Activated CD8-positive, alpha-beta memory T cell treated with anti-CD3 and anti-CD28 coated beads, Interleukin-2, amount 50 U/mL, for 4 hours (primary cell): ENCODE measurements at regions not wholly inside any gene's neighbourhood (a gene's known extent, or its start where the extent isn't known, plus 50 kb on each side); places are given as distances from the start of the nearest gene placed in this dataset.
"Not testable (repeated sequence)": the region's sequence is repeated elsewhere in the genome, so short reads cannot be mapped to it uniquely, and the experiment has no call there.

Experiments
- DNase-seq: peaks from one replicate; pipeline ENCODE4 v3.0.0-alpha.2; 2020

DNA sequence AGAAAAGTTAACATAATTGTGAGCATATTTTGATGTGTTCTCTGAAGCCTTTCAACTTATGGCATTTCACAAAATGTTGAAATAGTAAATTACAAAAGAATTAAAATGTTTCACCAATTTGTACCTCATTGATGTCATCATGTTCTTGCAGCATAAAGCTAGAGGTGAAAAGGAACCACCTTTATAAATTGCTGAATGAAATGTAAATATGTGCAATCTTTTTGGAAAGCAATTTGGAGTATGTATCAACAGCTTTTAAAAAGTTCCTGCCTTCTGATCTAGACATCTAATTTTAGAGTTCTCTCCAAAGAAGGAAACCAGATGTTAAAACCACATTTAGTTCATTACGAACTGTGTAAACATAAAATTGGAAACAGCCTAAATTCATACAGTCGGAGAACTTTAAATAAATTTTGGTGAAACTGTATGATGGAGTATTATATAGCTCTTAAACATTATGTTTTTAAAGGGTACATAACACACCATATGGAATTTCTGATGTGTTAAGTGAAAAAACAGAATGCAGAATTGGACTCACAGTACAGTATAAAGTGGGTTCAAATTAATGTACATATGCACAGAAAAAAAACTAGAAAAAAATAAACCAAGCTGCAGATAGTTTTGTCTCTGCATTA is 311.2 kb upstream of the NAALADL2 start:
- no peak for DNase-seq

DNA sequence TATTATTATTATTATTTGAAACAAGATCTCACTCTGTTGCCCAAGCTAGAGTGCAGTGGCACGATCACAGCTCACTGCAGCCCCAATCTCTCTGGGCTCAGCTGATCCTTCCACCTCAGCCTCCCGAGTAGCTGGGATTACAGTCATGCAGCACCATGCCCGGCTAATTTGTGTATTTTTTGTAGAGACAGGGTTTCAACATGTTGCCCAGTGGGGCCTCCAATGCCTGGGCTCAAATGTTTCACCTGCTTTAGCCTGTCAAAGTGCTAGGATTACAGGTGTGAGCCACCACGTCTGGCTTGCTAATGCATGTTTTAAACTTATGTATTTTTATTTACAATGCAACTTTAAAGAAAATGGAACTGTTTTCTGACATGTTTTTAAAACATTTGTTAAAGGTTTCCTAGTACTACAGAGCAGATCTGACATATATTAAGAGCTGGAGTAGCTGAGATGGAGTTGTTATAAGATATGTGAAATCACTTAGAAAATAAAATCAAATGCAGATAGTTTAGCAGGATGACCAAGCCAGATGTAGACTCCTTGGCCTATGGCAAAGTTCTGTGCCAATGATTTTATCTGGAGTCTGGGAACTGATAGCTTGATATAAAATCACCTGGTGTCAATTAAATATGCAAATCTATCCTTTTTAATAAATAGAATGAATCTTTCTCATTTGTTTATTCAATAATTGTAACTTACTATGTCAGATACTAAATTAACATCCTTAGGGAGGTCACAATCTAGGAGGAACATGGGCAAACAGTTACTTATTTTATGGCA is 310.1 kb upstream of the NAALADL2 start:
- DNase-seq = no peak

DNA sequence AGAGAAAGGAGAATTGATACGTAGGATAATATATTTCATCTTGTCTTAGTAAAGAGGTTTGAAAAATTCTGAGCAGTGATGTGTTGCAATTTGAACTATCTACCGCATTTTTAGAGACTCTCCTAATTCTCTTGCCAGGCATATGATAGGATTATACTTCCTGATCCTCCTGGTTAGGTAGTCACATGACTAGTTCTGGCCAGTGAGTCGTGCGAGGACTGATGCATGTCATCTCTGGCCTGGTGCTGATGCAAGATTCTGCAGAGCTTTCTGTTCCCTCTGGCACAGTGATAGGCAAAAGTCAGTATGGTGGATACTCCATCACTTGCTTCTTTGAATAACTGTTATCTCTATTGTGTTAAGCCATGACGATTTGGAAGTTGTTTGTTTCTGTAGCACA is 277.6 kb upstream of the NAALADL2 start:
- no peak for DNase-seq

DNA sequence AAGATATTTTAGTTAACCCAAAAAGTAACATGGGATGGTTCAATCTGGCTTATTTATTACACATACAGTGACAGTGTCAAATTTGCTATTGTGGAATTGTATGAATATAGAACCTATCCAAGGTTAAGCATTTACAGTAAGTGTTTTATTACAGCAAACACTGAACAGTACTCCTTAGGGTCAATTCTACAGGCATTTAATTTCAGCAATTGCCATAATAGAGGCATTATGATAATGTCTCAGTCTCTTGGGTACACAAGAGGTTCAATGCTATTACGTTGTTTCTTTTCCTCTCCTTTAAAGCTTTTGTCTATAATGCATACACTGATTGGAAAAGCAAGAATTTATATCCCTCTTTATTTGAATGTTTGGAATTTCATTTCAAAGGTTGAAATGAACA is 275.7 kb upstream of the NAALADL2 start:
- DNase-seq = no peak

DNA sequence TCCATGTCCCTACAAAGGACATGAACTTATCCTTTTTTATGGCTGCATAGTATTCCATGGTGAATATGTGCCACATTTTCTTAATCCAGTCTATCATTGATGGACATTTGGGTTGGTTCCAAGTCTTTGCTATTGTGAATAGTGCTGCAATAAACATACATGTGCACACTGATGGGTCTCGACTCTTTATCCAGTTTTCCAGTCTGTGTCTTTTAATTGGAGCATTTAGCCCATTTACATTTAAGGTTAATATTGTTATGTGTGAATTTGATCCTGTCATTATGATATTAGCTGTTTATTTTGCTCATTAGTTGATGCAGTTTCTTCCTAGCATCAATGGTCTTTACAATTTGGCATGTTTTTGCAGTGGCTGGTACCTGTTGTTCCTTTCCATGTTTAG is 272.0 kb upstream of the NAALADL2 start:
- not testable (repeated sequence) for DNase-seq

DNA sequence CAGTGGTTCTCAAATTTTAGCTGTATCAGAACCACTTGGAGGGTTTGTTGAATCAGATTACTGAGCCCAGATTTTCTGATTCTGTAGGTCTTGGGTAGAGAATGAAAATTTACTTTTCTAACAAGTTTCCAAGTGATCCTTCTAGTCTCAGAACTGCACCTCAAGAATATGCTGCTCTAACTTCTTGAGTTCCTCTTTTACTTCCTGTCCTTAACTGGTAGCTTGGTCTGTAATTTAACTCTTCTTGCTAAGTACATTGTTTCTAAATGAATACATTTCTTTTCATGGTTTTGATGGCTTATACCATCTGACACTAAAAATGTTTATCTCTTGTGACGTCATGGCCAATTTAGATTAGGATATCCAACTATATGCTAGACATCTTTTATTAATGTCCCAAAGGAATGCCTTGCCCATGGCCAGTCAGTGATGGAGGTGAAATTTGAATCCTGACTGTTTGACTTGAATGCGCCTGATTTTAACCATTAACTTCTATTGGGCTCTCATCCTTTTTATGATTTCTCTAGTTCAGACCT is 262.6 kb upstream of the NAALADL2 start:
- DNase-seq = no peak

DNA sequence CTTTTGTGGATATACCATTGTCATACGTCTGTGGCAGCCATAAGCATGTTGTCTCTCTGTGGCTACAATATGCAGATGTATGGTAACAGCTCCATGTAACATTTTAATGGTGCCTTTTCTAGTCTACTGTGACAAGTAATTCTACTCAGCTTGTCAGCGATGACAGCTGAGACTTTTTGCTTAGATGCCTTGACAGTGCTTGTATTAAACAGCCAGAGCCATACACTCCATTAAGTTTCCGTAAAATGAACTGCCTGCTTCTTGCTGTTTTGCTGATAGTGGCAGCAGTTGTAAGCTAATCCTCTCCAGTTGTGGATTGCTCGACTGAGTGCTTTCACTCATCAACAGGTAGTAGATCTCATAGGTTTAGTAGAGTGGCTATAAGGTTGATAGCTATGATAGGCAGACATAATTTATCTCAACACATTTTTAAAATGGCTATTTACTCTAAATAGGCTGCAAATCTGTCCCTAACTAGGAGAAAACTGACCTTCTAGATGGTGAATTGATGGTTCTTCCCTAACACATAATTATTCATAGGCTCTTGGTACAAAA is 260.2 kb upstream of the NAALADL2 start:
- DNase-seq = no peak

DNA sequence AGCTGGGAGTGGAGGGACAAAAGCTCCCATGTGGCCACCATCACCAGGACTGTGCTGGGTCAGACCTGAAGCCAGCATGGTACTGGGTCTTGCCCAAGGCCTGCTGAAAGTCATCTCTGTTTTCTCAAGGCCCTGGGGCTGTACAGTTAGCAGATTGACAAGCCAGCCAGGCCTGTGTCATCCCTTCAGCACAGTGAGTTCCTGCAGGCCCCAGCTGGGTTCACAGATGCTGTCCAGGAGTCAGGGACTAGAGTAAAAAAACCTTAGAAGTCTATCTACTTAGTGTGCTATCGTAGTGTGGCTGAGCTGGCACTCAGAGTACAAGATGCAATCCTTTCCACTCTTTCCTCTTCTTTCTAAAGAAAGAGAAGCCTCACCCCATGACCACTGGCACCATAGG is 246.0 kb upstream of the NAALADL2 start:
- DNase-seq = no peak

DNA sequence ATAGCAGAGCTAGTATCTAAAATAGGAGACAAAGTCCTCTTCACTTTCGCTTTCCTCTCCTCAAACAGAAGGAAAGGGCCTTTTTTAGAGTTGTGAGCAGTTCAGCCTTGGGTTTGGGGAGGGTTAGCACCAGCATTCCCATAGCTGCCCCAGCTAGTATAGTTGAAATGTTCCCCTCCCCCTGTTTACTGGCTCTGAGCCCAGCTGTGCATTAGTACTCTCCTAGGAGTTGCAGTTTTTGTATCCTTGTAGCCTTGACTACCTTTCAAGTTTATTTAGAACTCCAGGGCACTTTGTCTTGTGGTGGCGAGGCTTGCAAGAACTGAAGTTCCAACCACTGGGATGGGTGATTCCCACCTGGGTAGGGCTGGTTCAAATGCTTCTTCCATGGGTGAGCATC is 245.1 kb upstream of the NAALADL2 start:
- DNase-seq = no peak

DNA sequence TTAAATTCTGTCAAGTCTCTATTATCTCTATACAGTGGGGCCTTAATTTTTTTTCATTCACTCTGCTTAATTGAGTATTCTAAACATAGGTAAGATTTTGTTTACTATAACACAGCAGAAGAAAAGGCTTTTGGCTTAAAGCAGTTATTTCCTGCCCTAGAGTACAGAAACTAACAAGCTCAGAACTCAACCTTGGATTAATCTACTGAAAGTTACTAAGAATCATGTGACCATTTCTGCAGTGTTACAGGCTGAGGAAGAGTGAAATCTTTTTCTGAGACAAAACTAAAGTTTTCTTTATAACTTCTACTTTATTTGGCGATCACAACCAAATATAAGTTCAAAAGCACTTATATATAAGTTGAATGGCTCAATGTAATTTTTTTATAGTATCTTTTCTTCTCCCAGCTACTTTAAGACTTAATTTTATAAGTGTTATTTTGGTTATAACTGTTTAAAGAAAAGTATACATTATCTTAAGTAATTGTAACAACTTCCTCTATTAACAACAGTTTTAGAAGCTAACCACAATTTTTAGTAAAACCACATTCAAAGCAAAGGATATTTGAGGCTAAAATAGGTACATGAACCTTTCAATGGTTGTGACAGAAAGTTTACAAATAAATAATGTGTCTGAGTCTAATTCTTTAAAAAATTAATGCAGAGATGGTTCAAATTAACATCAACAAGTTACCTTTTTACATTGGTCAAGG is 240.6 kb upstream of the NAALADL2 start:
- no peak for DNase-seq

DNA sequence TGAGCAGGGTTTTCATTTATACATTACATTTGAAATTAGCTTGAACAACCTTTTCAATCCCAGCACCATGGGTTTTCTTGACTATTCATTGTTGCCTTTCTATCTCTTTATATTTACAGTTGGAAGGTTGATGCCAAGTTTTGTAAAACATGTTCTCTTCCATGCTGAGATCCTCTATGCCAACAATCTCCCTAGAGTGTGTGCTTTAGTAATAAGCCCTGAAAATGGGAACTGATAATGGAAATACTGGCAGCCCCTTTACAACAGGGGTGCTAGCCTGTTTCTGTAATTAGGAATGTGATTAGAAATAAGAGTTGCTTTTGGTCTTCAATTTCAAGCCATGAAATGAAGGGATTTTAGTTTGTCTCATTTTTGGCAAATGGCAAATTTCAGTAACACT is 239.9 kb upstream of the NAALADL2 start:
- DNase-seq = no peak

DNA sequence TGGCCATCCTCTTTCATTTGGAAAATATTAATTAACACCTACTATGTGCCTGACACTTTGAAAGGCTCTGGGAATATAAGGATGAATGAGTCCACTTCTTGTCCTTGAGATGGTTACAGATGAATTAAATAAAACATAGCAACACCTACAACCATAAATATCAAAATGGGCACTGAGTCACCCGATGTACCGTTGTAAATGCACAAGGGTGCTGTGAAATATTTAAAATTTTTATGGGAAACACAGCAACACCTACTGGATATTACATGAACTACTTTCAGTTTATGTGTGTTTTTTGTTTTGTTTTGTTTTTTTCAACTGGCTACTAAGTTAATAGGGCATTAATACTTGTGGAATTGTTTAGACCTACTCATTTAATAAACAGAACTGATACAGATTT is 239.0 kb upstream of the NAALADL2 start:
- no peak for DNase-seq

DNA sequence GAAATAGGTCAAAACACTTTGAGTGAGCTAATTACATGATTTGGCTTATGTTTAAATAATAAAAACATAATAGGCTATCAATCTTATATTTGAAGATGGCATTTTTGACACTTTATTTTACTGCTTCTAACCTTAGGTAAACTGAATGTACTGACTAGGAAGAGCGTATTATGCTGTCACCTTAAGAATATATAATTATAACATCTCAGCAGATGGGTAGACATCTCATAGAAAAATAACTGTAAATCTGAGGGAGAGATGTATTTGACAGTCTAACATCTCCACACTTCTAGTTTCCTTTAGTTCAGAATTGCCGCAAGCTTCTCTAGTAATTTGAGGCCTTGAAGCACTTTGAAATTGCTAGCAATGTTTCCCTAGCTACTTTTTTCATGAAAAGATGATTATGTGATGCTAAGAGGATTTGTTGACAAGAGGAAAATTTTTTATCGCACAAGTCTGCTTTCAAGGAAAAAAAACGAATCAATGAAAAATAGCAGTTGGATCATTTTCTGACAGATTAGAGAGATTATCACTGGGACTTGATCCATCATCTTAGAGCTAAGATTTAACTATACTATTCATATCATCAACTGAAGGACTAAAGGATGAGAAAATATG is 238.2 kb upstream of the NAALADL2 start:
- no peak for DNase-seq

DNA sequence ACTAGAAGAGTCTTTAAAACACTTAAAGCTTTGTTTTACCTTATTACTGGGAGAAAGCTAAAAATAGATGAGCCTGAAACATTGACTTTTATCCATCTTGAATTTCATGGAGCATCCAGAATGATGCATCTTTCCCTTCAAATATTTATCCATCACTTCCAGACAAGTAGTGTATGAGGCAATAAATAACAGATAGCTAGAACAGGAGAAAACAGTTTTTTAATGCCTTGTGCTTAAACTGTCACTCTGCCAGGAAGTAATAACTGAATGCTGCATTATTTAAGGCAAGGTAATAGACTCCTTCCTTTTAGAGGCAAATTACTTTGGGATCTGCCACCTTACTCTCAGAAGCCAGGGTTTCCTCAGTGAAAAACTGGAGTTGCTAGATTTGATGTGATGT is 225.8 kb upstream of the NAALADL2 start:
- no peak for DNase-seq

DNA sequence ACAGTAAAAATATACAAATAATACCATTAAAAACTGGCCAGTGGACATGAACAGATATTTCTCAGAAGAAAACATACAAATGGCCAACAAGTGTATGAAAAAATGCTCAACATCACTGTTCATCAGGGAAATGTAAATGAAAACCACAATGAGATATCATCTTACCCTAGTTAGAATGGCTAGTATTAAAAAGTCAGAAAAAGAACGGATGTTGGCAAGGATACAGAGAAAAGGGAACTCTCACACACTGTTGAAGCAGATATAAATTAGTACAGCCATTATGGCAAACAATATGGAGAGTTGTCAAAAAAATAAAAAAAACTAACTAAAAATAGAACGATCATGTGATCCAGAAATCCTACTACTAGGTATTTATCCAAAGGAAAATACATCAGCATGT is 222.7 kb upstream of the NAALADL2 start:
- DNase-seq = no peak

DNA sequence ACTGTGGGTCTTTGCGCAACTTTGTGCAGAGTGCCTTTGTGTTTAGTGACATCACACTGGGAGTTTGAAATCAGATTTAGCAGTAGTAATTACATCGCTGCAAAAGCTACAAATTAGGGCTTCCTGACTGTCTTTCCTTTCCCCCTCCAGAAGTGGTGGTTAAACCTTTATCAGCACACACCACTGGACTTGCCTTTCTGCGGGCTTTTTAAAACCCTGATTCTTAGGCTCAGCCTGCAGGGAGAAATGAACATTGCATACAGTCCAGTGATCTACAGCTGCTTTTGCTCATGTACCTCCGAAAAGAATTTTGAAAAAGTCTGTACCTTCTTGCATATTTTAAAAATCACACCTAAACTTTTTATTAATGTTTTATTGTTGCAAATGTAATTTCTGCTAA is 219.7 kb upstream of the NAALADL2 start:
- DNase-seq = no peak

DNA sequence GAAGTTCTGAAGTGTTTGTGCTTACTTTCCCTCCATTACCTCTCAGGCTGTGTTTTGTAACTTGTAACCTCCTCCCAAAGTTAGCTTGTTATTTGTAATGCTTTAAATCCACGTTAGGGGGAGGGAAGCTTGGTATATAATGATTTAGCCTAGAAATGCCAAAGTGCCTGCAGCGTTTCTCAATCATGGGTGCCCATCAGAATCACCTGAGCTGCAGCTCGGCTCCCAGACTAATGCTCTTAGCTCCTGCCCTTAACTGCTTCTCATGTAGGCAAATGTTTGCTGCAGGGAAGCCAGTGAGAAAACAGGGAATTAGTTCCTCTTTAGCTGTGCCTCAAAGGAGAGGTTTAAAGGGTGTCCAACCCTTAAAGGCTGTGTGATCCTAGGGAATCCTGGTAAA is 219.2 kb upstream of the NAALADL2 start:
- DNase-seq = no peak

DNA sequence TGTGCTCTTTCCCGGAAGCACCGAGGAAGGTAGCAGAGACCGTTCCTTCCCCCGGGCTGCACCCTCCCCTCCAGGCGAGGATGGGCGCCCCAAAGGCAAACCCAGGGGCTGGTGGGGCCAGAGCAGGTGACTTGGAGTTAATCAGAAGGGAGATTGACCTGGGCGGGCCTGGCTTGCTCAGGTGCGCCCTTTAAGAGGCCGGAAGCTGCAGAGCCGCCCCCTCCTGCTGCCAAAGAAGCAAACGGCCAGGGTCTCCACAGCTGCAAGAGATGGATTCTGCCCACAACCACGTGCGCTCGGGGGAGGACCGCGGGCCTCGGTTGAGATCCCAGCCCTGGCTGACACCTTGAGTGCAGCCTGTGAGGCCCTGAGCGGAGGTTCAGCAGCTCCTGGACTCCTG is 218.2 kb upstream of the NAALADL2 start:
- DNase-seq = no peak

DNA sequence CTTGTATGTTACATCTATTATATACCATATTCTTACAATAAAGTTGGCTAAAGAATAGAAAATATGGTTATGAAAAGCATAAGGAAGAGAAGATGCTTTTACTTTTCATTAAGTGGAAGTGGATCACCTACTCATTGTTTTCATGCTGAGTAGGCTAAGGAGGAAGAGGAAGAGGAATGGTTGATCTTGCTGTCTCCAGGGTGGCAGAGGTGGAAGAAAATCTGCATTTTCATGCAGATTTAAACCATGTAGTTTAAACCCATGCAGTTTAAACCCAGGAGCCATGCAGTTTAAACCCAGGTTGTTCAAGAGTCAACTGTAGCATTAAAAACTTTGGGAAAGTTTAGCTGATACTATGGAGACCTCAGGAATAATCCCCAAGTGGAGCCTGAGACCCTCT is 214.8 kb upstream of the NAALADL2 start:
- no peak for DNase-seq

DNA sequence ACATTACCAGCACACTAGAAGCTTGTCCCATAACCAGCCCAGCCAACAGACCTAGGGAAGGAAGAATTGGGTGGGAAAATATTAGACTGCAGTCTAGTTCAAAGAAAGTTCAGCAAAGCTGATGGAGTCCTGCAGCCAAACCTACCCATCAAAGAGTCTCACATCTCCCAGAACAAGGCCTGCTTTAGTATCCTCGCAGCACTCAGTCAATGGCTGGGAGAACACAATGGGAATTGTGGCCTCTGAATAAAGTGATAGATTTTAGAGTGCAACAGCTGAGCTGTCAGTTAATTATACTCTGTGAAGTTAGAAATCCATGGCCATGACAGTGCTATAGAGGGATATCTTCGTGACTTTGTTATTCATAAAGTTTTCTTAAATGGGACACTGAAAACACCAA is 207.2 kb upstream of the NAALADL2 start:
- DNase-seq = no peak

DNA sequence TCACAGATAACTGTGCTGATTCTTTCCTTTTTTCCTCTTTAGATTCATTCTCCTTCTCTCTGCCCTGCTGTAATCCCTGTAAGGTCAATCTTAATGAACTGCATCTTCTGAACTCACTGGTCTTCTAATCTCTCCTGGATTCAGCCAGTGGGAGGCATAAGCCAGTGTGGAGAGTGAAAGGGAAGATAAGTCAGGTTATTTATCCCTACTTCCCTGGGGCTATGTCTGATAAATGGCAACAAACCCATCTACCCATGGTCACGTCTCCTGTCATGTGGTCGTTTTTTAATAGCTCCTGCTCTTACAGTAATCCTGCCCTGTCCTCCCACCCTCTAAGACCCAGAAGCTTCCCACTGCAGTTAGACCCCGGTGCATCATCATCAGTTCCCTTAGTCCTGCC is 199.6 kb upstream of the NAALADL2 start:
- DNase-seq = no peak

DNA sequence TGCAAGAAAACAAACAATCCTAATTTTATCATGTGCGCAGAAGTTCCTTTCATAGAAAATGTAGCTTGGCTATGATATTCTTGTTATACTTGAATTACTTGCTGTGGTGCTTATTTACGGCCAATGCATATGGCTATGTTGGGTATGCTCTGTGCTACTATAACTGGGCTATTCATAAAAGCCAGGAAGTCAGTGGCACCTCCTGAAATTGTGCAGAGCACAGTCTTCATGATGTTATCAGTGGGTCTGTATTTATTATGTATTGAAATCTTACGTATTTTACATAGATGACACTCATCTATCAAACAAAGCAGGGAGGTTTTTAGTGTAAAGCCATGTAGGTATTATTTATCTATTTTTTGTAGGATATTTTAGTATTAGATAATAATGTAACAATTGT is 196.5 kb upstream of the NAALADL2 start:
- DNase-seq = no peak

DNA sequence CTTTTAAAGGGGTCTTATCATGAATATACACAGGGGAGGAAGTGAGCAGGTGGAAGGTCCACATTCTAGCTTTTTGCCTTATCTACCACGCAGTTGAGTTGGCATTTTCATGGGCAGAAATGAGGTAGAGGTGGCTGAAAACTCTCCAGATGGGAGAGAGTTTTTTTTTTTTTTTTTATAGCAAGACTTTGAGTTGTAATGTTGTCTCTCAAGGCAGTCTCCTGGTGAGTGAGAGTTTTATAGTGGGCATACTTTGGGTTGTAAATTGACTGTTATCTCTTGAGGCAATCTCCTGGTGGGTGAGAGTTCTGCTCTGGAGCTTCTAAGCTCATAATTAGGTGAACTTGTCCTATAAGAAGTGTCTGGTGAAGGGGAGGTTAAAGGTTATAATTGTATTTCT is 191.7 kb upstream of the NAALADL2 start:
- no peak for DNase-seq
